ENCODE measurements at regions not wholly inside any gene's neighbourhood (a gene's known extent, or its start where the extent isn't known, plus 50 kb on each side); places are given as distances from the start of the nearest gene placed in this dataset.

DNA sequence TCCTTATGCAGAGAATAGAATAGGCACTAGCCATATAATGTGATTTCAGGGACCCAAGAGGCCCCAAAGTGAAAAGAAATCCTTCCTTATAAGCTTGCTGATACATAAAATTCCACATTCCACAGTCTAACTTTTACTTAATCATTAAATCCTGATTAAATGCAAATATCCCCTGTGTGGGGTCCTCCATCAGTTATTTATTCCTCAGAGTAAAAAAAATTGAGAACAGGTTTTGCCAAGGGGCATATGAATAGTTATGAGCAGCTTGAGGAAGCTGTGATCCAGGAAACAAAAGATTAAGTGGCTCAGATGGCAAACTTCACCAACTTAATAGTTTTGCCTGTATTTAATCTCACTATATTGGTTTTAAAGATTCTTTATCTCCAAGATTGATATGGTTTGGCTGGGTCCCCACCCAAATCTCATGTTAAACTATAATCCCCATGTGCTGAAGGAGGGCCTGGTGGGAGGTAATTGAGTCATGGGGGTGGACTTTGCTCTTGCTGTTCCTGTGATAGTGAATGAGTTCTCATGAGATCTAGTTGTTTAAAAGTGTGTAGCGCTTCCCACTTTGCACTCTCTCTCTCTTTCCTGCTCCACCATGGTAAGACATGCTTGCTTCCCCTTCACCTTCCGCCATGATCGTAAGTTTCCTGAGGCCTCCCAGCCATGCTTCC is 324.9 kb downstream of the NPR3 start:
- H3K9me3 Mint-ChIP-seq, result peaks cover 5% of the 10 kb centered on the region
- H3K4me1 Mint-ChIP-seq, result no peaks in the 10 kb centered on the region
- no peak for DNase-seq
- no peaks in the 10 kb centered on the region for H3K27me3 Mint-ChIP-seq
- POLR2A ChIA-PET, result no interaction called here
- H3K4me3 Mint-ChIP-seq, result no peak overlapping the region
- CTCF ChIA-PET, result no interaction called here
- H3K27ac Mint-ChIP-seq, result no peak overlapping the region
- H3K36me3 Mint-ChIP-seq (ENCODE audit: low read depth), result no peaks in the 10 kb centered on the region

DNA sequence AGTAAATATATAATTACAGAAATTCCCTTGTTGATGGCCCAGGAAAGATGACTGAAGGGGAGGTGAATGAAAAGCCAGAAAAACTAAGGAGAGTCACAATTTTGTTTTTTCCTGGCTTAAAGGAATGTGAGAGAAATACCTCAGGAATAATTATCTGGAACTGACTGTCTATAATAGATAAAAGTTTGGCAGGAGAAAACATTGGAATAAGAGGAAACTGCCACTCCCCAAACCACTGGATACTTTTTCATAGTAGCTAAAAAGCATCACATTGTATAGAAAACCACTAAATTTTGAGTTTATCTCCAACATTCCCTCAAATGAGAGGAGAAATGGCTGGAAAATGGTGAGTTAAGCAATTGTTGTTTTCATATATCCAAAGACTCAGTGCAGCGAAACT is 326.0 kb downstream of the NPR3 start:
- ChIA-PET CTCF (no interaction called here), POLR2A (no interaction called here)
- Mint-ChIP-seq H3K27me3 (no peaks in the 10 kb centered on the region), H3K36me3 (ENCODE audit: low read depth) (no peaks in the 10 kb centered on the region), H3K4me1 (no peaks in the 10 kb centered on the region), H3K27ac (no peak overlapping the region), H3K4me3 (no peak overlapping the region), H3K9me3 (peaks cover 7% of the 10 kb centered on the region)
- no peak for DNase-seq

DNA sequence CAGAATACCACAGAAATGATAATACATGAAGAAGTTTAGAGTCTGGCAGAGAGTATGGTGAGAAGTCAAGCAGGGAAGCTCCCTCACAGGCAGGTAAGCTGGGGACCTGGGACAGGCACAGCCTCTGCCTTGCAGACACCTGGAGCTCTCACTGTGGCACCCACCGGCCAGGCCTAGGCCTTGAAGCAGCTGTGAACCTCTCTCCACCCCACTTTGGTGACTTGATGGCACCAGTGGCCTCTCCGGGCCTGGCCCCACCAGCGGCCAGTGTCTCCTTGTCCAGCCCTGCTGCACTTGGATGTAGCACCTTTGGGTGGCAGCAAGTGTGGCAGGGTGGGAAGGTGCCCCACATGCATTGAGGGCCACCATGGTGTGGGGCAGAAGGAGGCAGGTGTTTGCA is 330.5 kb downstream of the NPR3 start:
- H3K4me1 Mint-ChIP-seq, result no peaks in the 10 kb centered on the region
- POLR2A ChIA-PET, result no interaction called here
- no peak overlapping the region for H3K27ac Mint-ChIP-seq
- DNase-seq, result no peak
- no peak overlapping the region for H3K4me3 Mint-ChIP-seq
- no peaks in the 10 kb centered on the region for H3K36me3 Mint-ChIP-seq (ENCODE audit: low read depth)
- no peaks in the 10 kb centered on the region for H3K27me3 Mint-ChIP-seq
- CTCF ChIA-PET, result no interaction called here
- H3K9me3 Mint-ChIP-seq, result peaks cover 4% of the 10 kb centered on the region

DNA sequence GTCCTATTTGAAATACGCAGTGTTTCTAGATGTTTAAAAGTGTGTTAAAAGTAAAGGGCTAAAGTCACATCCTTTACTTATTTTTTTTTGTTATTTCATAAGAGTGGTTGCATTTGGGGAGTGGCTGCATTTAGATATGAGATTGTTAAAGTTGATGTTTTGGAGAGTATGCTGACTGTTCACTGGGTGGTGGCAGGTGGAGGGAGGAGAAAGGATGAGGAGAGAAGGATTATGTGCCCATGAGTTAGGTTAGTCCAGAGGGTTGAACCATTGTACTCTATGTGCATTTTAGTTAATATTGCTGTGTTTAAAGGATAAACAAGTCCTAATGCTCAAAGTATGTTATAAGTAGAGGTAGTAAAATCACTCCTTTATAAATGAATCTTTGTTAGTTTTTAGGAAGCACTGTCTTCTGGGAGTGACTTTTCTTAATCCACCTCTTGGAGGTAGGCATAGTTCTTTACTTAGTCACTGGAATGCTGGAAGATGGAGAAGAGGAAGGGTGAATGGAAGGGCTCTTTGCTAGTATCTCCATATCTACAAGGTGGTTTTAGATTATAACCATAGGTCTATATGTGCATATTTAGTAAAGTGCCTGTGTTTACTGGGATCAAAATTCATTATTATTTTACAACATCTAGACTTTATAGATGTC is 332.3 kb downstream of the NPR3 start:
- DNase-seq, result no peak
- ChIA-PET POLR2A (no interaction called here), CTCF (no interaction called here)
- Mint-ChIP-seq H3K9me3 (peaks cover 8% of the 10 kb centered on the region), H3K36me3 (ENCODE audit: low read depth) (no peaks in the 10 kb centered on the region), H3K27ac (no peak overlapping the region), H3K4me3 (no peak overlapping the region), H3K4me1 (no peaks in the 10 kb centered on the region), H3K27me3 (no peaks in the 10 kb centered on the region)

DNA sequence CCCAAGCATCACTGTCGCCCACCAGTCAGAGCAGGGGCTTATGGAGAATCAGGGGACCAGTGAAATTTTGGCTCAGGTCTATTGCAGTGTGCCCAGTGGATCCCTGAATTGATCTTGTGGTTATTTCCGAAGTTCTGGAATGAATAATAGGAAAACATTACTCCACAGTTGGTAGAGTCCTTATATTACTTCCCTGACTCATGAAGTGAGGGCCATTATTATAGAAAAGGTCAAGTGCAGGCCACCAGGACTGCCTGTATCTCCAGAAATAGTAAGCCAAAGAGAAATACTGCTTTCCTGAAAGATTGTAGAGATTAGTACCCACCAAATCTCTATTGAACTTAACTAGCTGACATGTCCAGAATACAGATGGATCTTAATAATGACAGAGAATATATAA is 335.0 kb downstream of the NPR3 start:
- POLR2A ChIA-PET, result no interaction called here

DNA sequence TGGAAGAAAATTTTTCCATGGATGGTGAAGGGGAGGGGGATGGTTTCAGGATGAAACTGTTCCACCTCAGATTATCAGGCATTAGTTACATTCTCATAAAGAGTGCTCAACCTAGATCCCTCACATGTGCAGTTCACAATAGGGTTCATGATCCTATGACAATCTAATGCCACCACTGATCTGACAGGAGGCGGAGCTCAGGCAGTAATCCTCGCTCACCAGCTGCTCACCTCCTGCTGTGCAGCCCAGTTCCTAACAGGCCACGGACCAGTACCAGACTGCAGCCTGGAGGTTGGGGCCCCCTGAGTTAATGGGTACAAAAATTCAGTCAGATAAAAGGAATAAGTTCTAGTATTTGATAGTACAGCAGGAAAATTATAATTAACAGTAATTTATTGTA is 337.2 kb downstream of the NPR3 start:
- no peak for DNase-seq
- H3K27ac Mint-ChIP-seq, result no peak overlapping the region
- ChIA-PET CTCF (no interaction called here), POLR2A (no interaction called here)
- no peak overlapping the region for H3K4me3 Mint-ChIP-seq
- H3K9me3 Mint-ChIP-seq, result peaks cover 6% of the 10 kb centered on the region
- no peaks in the 10 kb centered on the region for H3K4me1 Mint-ChIP-seq
- no peaks in the 10 kb centered on the region for H3K36me3 Mint-ChIP-seq (ENCODE audit: low read depth)
- H3K27me3 Mint-ChIP-seq, result no peaks in the 10 kb centered on the region

More for the DNA sequence above, 335.0 kb downstream of the NPR3 start:
- no peak for DNase-seq
- Mint-ChIP-seq H3K9me3 (peaks cover 8% of the 10 kb centered on the region), H3K27ac (no peak overlapping the region), H3K36me3 (ENCODE audit: low read depth) (no peaks in the 10 kb centered on the region), H3K4me1 (no peaks in the 10 kb centered on the region), H3K27me3 (no peaks in the 10 kb centered on the region), H3K4me3 (no peak overlapping the region)
- CTCF ChIA-PET, result no interaction called here

DNA sequence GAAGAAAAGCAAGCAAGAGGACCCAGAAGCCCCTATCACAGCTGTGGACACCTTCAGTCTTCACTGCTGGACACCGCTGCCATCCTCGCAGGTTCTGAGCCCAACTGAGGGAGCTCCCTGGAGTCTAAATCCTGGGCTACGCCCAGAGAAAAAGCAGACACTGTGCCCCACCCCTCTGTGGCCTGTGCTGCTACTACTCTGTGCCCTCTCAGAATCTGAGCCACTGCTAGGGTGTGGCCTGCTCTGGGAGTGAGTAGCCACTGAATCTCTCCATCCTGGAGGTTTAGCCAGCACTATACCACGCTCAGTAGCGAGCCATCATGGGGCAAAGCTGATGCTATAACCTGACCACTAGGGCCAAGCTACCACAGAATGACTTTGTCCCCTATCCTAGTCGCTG is 338.2 kb downstream of the NPR3 start:
- DNase-seq, result no peak
- no peak overlapping the region for H3K27ac Mint-ChIP-seq
- no peak overlapping the region for H3K4me3 Mint-ChIP-seq
- POLR2A ChIA-PET, result no interaction called here
- CTCF ChIA-PET, result no interaction called here
- H3K36me3 Mint-ChIP-seq (ENCODE audit: low read depth), result no peaks in the 10 kb centered on the region
- peaks cover 6% of the 10 kb centered on the region for H3K9me3 Mint-ChIP-seq
- H3K27me3 Mint-ChIP-seq, result no peaks in the 10 kb centered on the region
- H3K4me1 Mint-ChIP-seq, result no peaks in the 10 kb centered on the region

DNA sequence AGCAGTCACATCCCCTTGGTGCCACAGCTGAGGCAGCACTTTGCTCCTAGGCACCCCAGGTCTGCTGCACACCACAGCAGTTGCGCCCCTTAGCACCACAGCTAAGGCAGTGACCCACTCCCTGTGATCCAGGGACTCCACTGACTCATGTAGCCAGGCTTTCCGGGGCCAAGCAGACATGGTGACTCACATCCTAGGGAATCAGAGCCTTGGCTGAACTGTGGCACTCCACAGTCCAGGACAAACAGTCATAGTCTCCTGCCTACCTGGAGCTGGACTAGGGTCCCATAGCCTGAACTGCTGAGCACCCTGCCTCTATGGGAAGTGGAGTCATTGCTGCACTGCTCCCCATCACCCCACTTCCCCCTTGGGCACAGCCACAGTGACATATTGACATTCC is 338.7 kb downstream of the NPR3 start:
- Mint-ChIP-seq H3K27me3 (no peaks in the 10 kb centered on the region), H3K4me1 (no peaks in the 10 kb centered on the region), H3K27ac (no peak overlapping the region), H3K4me3 (no peak overlapping the region), H3K36me3 (ENCODE audit: low read depth) (no peaks in the 10 kb centered on the region), H3K9me3 (peaks cover 6% of the 10 kb centered on the region)
- CTCF ChIA-PET, result no interaction called here
- no peak for DNase-seq
- POLR2A ChIA-PET, result no interaction called here

DNA sequence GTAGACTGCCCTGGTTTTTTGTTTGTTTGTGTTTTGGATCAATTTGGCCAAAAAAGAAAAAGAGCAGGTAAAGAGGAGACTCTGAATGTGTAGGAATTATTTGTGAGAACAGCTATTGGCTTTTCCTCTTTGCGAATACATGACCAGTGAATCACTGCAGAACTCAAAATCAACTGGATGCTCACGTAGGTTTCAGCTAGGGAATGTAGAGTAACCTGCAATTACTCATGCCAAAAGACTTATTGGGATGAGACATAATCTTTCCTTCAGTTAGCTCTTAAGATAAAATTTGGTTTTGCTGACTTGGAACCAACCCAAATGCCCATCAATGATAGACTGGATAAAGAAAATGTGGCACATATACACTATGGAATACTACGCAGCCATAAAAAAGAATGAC is 348.0 kb downstream of the NPR3 start:
- no peak overlapping the region for H3K4me3 Mint-ChIP-seq
- CTCF ChIA-PET, result no interaction called here
- peaks cover 15% of the 10 kb centered on the region for H3K9me3 Mint-ChIP-seq
- no peaks in the 10 kb centered on the region for H3K36me3 Mint-ChIP-seq (ENCODE audit: low read depth)
- DNase-seq, result no peak
- H3K4me1 Mint-ChIP-seq, result no peaks in the 10 kb centered on the region
- H3K27ac Mint-ChIP-seq, result no peak overlapping the region
- no peaks in the 10 kb centered on the region for H3K27me3 Mint-ChIP-seq
- POLR2A ChIA-PET, result no interaction called here

DNA sequence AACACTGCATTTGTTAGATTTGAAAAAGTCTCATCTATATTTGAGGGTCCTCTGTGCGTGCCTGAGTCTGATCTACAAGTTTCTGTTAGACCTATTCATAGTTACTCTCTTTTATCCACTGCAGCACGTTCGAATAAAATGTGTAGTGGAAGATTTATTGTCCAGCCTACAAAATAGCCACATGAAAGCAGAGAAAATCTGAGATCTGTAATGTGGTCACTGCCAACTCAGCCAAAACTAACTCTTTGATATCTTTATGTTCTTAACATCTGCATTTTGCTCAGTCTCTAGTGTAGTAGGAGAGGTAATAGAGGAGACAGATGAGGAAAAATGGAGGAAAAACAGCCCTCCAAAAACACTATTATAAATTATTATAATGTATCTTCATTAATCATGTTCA is 354.0 kb downstream of the NPR3 start:
- DNase-seq, result no peak
- Mint-ChIP-seq H3K4me3 (no peak overlapping the region), H3K27me3 (no peaks in the 10 kb centered on the region), H3K9me3 (no peaks in the 10 kb centered on the region), H3K4me1 (no peaks in the 10 kb centered on the region), H3K27ac (no peak overlapping the region), H3K36me3 (ENCODE audit: low read depth) (no peaks in the 10 kb centered on the region)
- POLR2A ChIA-PET, result no interaction called here
- CTCF ChIA-PET, result no interaction called here

DNA sequence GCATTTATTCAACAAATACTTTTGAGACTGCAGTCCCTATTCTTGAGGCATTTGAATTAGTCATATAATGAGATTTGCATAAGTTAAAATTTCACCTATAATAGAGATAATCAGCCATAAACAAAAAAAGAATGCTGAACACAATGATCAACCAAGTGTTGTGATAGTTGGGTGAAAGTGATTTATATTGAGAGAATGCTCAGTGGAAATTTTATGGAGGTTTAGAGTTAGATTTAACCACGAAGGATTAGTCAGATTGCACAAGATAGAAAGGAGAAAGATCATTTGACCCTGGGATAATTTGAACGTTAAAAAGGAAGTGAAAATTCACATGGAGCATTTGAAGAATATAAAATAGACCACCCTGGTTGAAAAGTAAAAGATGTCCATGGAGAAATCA is 356.2 kb downstream of the NPR3 start:
- Mint-ChIP-seq H3K36me3 (ENCODE audit: low read depth) (no peaks in the 10 kb centered on the region), H3K9me3 (no peaks in the 10 kb centered on the region), H3K27me3 (no peaks in the 10 kb centered on the region), H3K4me3 (no peak overlapping the region), H3K27ac (no peak overlapping the region), H3K4me1 (no peaks in the 10 kb centered on the region)
- POLR2A ChIA-PET, result no interaction called here
- no peak for DNase-seq
- CTCF ChIA-PET, result no interaction called here

DNA sequence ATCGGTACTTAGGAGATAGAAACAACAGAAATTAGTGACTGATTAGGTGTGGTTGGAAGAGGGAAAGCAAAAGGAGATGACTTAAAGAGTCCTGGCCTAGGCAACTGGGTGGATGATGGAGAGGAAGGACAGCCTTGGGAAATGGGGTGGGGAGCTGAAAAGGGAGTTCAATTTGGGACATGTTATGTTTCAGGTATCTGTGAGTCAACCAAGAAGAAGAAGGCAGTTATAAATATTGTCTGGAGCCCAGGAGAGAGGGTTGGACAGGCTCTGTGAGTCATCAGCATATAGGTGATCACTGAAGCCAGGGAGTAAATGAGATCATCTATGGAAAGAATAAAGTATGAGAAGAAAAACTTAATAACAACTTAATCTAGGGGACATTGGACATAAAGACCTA is 357.7 kb downstream of the NPR3 start:
- no peaks in the 10 kb centered on the region for H3K9me3 Mint-ChIP-seq
- DNase-seq, result no peak
- H3K27me3 Mint-ChIP-seq, result no peaks in the 10 kb centered on the region
- ChIA-PET CTCF (no interaction called here), POLR2A (no interaction called here)
- H3K27ac Mint-ChIP-seq, result no peak overlapping the region
- H3K4me3 Mint-ChIP-seq, result no peak overlapping the region
- H3K36me3 Mint-ChIP-seq (ENCODE audit: low read depth), result no peaks in the 10 kb centered on the region
- H3K4me1 Mint-ChIP-seq, result no peaks in the 10 kb centered on the region

DNA sequence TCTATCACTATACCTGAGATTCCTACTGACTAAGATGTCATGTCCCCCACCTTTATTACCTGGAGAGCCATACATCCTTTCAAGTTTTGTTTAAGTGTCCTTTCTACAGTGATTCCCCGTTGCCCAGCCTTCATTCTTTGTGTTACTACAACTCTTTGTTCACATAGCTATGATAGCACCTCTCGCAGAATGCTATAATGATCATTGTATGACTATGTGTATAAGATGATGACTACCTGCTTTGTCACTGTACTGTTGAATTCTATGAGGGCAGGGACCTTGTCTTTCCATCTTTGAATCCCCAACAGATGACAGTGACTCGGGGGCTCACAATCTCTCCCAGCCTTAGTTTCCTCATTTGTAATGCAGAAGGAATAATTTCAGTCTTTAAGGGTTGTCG is 361.2 kb downstream of the NPR3 start:
- Mint-ChIP-seq H3K27ac (no peak overlapping the region), H3K4me1 (no peaks in the 10 kb centered on the region), H3K36me3 (ENCODE audit: low read depth) (no peaks in the 10 kb centered on the region), H3K4me3 (no peak overlapping the region), H3K9me3 (no peaks in the 10 kb centered on the region), H3K27me3 (no peaks in the 10 kb centered on the region)
- ChIA-PET POLR2A (no interaction called here), CTCF (no interaction called here)
- no peak for DNase-seq

DNA sequence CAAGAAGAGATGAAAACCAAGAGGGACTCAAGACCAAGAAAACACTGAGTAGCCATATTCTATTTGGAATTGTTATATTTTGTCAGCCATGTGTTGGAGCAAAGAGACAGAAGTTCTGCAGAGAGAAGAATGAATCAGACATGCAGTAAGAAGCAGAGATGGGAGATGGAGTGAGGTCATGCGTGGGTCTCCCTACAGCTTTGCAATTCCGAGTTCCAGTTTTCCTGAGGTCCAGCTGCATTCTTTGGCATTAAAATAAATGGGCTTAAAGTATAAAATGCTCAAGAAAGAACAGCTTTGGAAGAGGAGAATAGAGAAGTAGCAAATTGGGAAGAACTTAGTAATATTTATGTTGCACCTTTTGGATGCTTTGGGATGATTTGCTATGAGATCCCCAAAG is 361.6 kb downstream of the NPR3 start:
- H3K4me1 Mint-ChIP-seq, result no peaks in the 10 kb centered on the region
- H3K9me3 Mint-ChIP-seq, result no peaks in the 10 kb centered on the region
- DNase-seq, result no peak
- no peaks in the 10 kb centered on the region for H3K27me3 Mint-ChIP-seq
- POLR2A ChIA-PET, result no interaction called here
- H3K36me3 Mint-ChIP-seq (ENCODE audit: low read depth), result no peaks in the 10 kb centered on the region
- CTCF ChIA-PET, result no interaction called here
- no peak overlapping the region for H3K4me3 Mint-ChIP-seq
- no peak overlapping the region for H3K27ac Mint-ChIP-seq

All from activated CD4-positive, alpha-beta memory T cell treated with anti-CD3 and anti-CD28 coated beads, Interleukin-2, amount 10 ng/mL, durations not matched to agents 7 days and 5 days (primary cell).